SU-DHL-6 (cell line): ENCODE measurements at regions not wholly inside any gene's neighbourhood (a gene's known extent, or its start where the extent isn't known, plus 50 kb on each side); places are given as distances from the start of the nearest gene placed in this dataset.

Experiments
- H2AFZ ChIP-seq: fragments of 200-600 bp; sonication (generic); 2 replicates; pipeline ENCODE4 v1.6.1; 2014; ENCODE audit warnings: low read depth, mild to moderate bottlenecking, moderate library complexity, mixed read lengths, antibody characterized with exemption, low read length; ENCODE audit not compliant: severe bottlenecking
- H3F3A ChIP-seq: fragments of 200-600 bp; shearing (Covaris generic); 2 replicates; pipeline ENCODE4 v1.6.0; 2016; ENCODE audit warnings: antibody characterized with exemption, mild to moderate bottlenecking; ENCODE audit not compliant: insufficient read depth
- H3K27ac ChIP-seq: fragments of 200-600 bp; sonication (generic); 2 replicates; pipeline ENCODE4 v1.5.1; 2016; ENCODE audit warnings: low read depth, mild to moderate bottlenecking, low read length, moderate library complexity, mixed read lengths
- H3K27me3 ChIP-seq: fragments of 200-600 bp; sonication (generic), shearing (Covaris generic); 2 replicates; pipeline ENCODE4 v1.6.0; 2014; ENCODE audit warnings: mild to moderate bottlenecking, low read length
- H3K36me3 ChIP-seq: fragments of 200-600 bp; sonication (generic); 2 replicates; pipeline ENCODE4 v1.6.1; 2014; ENCODE audit warnings: mild to moderate bottlenecking, low read length, mixed read lengths
- H3K4me2 ChIP-seq: fragments of 300-600, 200-600 bp; shearing (Covaris generic), sonication (generic); 2 replicates; pipeline ENCODE4 v1.6.0; 2014; ENCODE audit warnings: low read length, low read depth, mild to moderate bottlenecking; ENCODE audit not compliant: poor library complexity, severe bottlenecking
- H3K4me3 ChIP-seq: fragments of 200-600 bp; sonication (generic); 2 replicates; pipeline ENCODE4 v1.5.1; 2014; ENCODE audit warnings: antibody characterized with exemption, low read length, mild to moderate bottlenecking, mixed read lengths; ENCODE audit not compliant: insufficient read depth, poor library complexity, severe bottlenecking
- H3K79me2 ChIP-seq: fragments of 200-600 bp; sonication (generic); 2 replicates; pipeline ENCODE4 v1.6.1; 2014; ENCODE audit warnings: mild to moderate bottlenecking, low read length, moderate library complexity; ENCODE audit not compliant: insufficient read depth
- H3K9ac ChIP-seq: fragments of 200-600 bp; sonication (generic); 2 replicates; pipeline ENCODE4 v1.7.0; 2014; ENCODE audit warnings: mild to moderate bottlenecking, low read length
- H3K9me2 ChIP-seq: fragments of 200-600 bp; sonication (generic); replicated peaks from 2 replicates; pipeline ENCODE4 v1.6.1; 2014; ENCODE audit warnings: low read length; ENCODE audit not compliant: insufficient read depth
- H3K9me3 ChIP-seq: fragments of 200-600 bp; sonication (generic); 2 replicates; pipeline ENCODE4 v1.6.1; 2014; ENCODE audit warnings: low read length, mixed read lengths; ENCODE audit not compliant: insufficient read depth
- H4K20me1 ChIP-seq: fragments of 200-600 bp; sonication (generic); 2 replicates; pipeline ENCODE4 v1.6.1; 2014; ENCODE audit warnings: low read depth, mild to moderate bottlenecking, antibody characterized with exemption, low read length, moderate library complexity, mixed read lengths
- CTCF ChIP-seq: fragments of 200-600 bp; sonication (generic); IDR thresholded peaks from one replicate; pipeline ENCODE4 v1.5.1; 2017; ENCODE audit warnings: antibody characterized with exemption, mild to moderate bottlenecking, low read length, moderate library complexity; ENCODE audit not compliant: insufficient read depth, poor library complexity, severe bottlenecking
- EZH2phosphoT487 ChIP-seq: fragments of 200-600 bp; sonication (generic), shearing (Covaris generic); conservative IDR thresholded peaks from 2 replicates; pipeline ENCODE4 v1.6.1; 2018; ENCODE audit warnings: mild to moderate bottlenecking, antibody characterized with exemption, low read length, moderate library complexity, mixed read lengths

GRCh38 chr7:81075150-81075549 lies 156.3 kb upstream of the SEMA3C start:
- no peaks in the 10 kb centered on the region for H3K36me3 ChIP-seq
- TF ChIP-seq CTCF: no peak
- TF ChIP-seq EZH2phosphoT487: no peak
- no peaks in the 10 kb centered on the region; the same call in 1 of the 2 replicates for H3K9me3 ChIP-seq
- H3K9me2 ChIP-seq: no peaks in the 10 kb centered on the region
- H3F3A ChIP-seq: no peaks in the 10 kb centered on the region
- H2AFZ ChIP-seq: no peak overlapping the region
- H3K4me2 ChIP-seq: no peak overlapping the region
- no peak overlapping the region for H3K4me3 ChIP-seq
- no peaks in the 10 kb centered on the region for H3K27me3 ChIP-seq
- no peaks in the 10 kb centered on the region for H3K79me2 ChIP-seq
- H3K27ac ChIP-seq: no peak overlapping the region
- no peaks in the 10 kb centered on the region for H4K20me1 ChIP-seq
- no peak overlapping the region for H3K9ac ChIP-seq

- no peak overlapping the region for H3K27ac ChIP-seq
- no peak overlapping the region for H3K4me2 ChIP-seq
- H3K9me2 ChIP-seq: no peaks in the 10 kb centered on the region
These were observed 155.6 kb upstream of the SEMA3C start for GRCh38 chr7:81074406-81074805.

GRCh38 chr7:81073931-81074251 lies 155.0 kb upstream of the SEMA3C start:
- no peak for TF ChIP-seq EZH2phosphoT487
- TF ChIP-seq CTCF: no peak
- H3K36me3 ChIP-seq: no peaks in the 10 kb centered on the region
- no peak overlapping the region for H2AFZ ChIP-seq
- H3K79me2 ChIP-seq: no peaks in the 10 kb centered on the region
- H3K9me2 ChIP-seq: no peaks in the 10 kb centered on the region
- H3K4me2 ChIP-seq: no peak overlapping the region
- no peak overlapping the region for H3K4me3 ChIP-seq
- H3K9ac ChIP-seq: no peak overlapping the region
- H3K9me3 ChIP-seq: no peaks in the 10 kb centered on the region; the same call in 1 of the 2 replicates
- H3F3A ChIP-seq: no peaks in the 10 kb centered on the region
- H3K27me3 ChIP-seq: no peaks in the 10 kb centered on the region
- H4K20me1 ChIP-seq: no peaks in the 10 kb centered on the region
- H3K27ac ChIP-seq: no peak overlapping the region

More at GRCh38 chr7:81074406-81074805, 155.6 kb upstream of the SEMA3C start:
- no peaks in the 10 kb centered on the region for H3K79me2 ChIP-seq
- H4K20me1 ChIP-seq: no peaks in the 10 kb centered on the region
- TF ChIP-seq EZH2phosphoT487 (no peak), CTCF (no peak)
- no peaks in the 10 kb centered on the region for H3K36me3 ChIP-seq
- no peaks in the 10 kb centered on the region for H3F3A ChIP-seq
- H3K9ac ChIP-seq: no peak overlapping the region
- H2AFZ ChIP-seq: no peak overlapping the region
- H3K4me3 ChIP-seq: no peak overlapping the region
- no peaks in the 10 kb centered on the region for H3K27me3 ChIP-seq
- H3K9me3 ChIP-seq: no peaks in the 10 kb centered on the region; the same call in 1 of the 2 replicates
